PC-9 (cell line): ENCODE measurements at regions not wholly inside any gene's neighbourhood (a gene's known extent, or its start where the extent isn't known, plus 50 kb on each side); places are given as distances from the start of the nearest gene placed in this dataset.

Experiments used
- BruUV-seq: library from RNA; stranded (reverse); fragments of 400-500 nt; replicated peaks from 2 replicates; lab custom pipeline; 2021; lab: Mats Ljungman, UMichigan
- CTCF ChIA-PET: fragments of 300-600 bp; sonication (Branson Sonifier 250); formaldehyde crosslinking; loops from one replicate; lab custom pipeline; 2022; ENCODE audit warnings: antibody characterized with exemption; lab: Charles Lee
- POLR2A ChIA-PET: fragments of 300-600 bp; sonication (Branson Sonifier 250); formaldehyde crosslinking; loops from one replicate; lab custom pipeline; 2022; ENCODE audit warnings: antibody characterized with exemption; ENCODE audit not compliant: unreplicated experiment; lab: Charles Lee
- DNase-seq, 2 experiments: peaks; one replicate each; pipeline versions ENCODE4 v3.0.0 to v3.0.0-alpha.2; 2015 to 2022; ENCODE audit warnings: mixed read lengths in 1 of 2
- H2AFZ ChIP-seq: fragments of 200-600 bp; sonication (generic); 2 replicates; pipeline ENCODE4 v1.8.1; 2017; ENCODE audit warnings: antibody characterized with exemption
- H3F3A ChIP-seq: fragments of 200-600 bp; sonication (generic); 2 replicates; pipeline ENCODE4 v1.8.1; 2017; ENCODE audit warnings: antibody characterized with exemption, mild to moderate bottlenecking, low read depth; ENCODE audit not compliant: insufficient read depth
- H3K27ac ChIP-seq: fragments of 200-600 bp; sonication (generic); 2 replicates; pipeline ENCODE4 v1.6.1; 2016; ENCODE audit warnings: mixed run types
- H3K27me3 ChIP-seq: fragments of 200-600 bp; sonication (generic); 2 replicates; pipeline ENCODE4 v1.6.1; 2016; ENCODE audit warnings: low read depth, mixed run types; ENCODE audit not compliant: insufficient read depth
- H3K36me3 ChIP-seq: fragments of 200-600 bp; sonication (generic); 2 replicates; pipeline ENCODE4 v1.6.1; 2016; ENCODE audit warnings: low read depth, mixed run types
- H3K4me1 ChIP-seq: fragments of 200-600 bp; sonication (generic); replicated peaks from 2 replicates; pipeline ENCODE4 v1.6.1; 2016; ENCODE audit warnings: mixed run types; ENCODE audit not compliant: insufficient read depth
- H3K4me2 ChIP-seq: fragments of 200-600 bp; sonication (generic); 2 replicates; pipeline ENCODE4 v1.6.1; 2017; ENCODE audit warnings: mixed run types
- H3K4me3 ChIP-seq: fragments of 200-600 bp; sonication (generic); 2 replicates; pipeline ENCODE4 v1.6.1; 2016; ENCODE audit warnings: mixed run types
- H3K79me2 ChIP-seq: fragments of 200-600 bp; sonication (generic); 2 replicates; pipeline ENCODE4 v1.6.1; 2017; ENCODE audit warnings: low read depth, mixed run types
- H3K9me2 ChIP-seq: fragments of 200-600 bp; sonication (generic); 2 replicates; pipeline ENCODE4 v1.8.1; 2017; ENCODE audit warnings: mild to moderate bottlenecking; ENCODE audit not compliant: insufficient read depth
- H3K9me3 ChIP-seq: fragments of 200-600 bp; sonication (generic); 2 replicates; pipeline ENCODE4 v1.8.1; 2016; ENCODE audit warnings: low read depth; ENCODE audit not compliant: insufficient read depth
- H4K20me1 ChIP-seq: fragments of 200-600 bp; sonication (generic); 2 replicates; pipeline ENCODE4 v1.8.1; 2017; ENCODE audit not compliant: insufficient read depth
- EZH2 ChIP-seq: fragments of 200-600 bp; sonication (generic); IDR thresholded peaks from 2 replicates; pipeline ENCODE4 v1.8.0; 2017; ENCODE audit warnings: antibody characterized with exemption, low read depth
- intact Hi-C: fragments of 100-400 bp; cut with micrococcal nuclease; formaldehyde crosslinking; loops from one replicate; pipeline ENCODE4 v1.10.0; 2022; ENCODE audit not compliant: unreplicated experiment
- TF ChIP-seq, protein P1 (sequence below): fragments of 200-600 bp; sonication (generic); conservative IDR thresholded peaks from 2 replicates; pipeline ENCODE4 v1.6.1; 2017; ENCODE audit warnings: mixed run types, antibody characterized with exemption, mild to moderate bottlenecking, moderate library complexity

DNA sequence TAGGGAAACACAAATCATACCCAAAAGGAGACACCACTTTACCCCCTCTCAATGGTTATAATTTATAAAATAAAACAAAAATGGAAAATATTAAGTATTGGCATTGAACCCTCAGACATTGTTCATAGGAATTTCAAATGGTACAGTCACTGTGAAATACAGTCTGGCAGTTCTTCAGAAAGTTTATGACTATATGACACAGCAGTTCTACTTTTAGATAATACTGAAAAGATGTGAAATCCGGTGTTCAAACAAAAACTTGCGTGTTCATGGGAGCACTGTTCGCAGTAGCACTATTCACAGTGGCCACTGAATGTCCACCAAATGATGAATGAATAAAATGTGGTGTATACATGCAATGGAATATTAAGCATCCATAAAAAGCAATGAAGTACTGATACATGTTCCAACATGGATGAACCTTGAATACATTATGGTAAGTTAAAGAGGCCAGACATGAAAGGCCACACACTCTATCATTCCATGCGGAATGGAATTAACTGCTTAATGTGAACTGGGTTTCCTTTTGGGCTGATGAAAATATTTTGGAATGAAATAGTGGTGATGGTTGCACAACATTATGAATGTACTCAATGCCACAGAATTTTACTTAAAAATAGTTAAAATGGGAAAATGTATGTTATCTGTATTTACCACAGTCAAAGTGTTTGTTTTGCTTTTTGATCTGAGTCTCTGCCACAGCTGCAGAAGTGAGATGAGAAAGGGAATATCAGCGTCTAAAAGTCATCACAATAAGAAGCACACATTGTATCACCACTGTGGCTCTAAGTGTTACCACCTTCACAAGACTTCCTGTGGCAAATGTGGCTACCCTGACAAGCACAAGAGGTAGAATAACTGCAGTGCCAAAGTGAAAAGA, 864.6 kb downstream of the SUCLG1 start:
- no peaks in the 10 kb centered on the region for H4K20me1 ChIP-seq
- H3K27ac ChIP-seq: no peak overlapping the region
- no peaks in the 10 kb centered on the region for H3F3A ChIP-seq
- H2AFZ ChIP-seq: no peak overlapping the region
- H3K27me3 ChIP-seq: no peaks in the 10 kb centered on the region
- no peaks in the 10 kb centered on the region for H3K79me2 ChIP-seq
- BruUV-seq: no TSS peak
- H3K36me3 ChIP-seq: no peaks in the 10 kb centered on the region
- no peaks in the 10 kb centered on the region for H3K9me2 ChIP-seq
- no peak for DNase-seq
- no peaks in the 10 kb centered on the region for H3K4me1 ChIP-seq
- no peaks in the 10 kb centered on the region for H3K9me3 ChIP-seq
- ChIA-PET CTCF (no interaction called here), POLR2A (no interaction called here)
- TF ChIP-seq, protein P1, sequence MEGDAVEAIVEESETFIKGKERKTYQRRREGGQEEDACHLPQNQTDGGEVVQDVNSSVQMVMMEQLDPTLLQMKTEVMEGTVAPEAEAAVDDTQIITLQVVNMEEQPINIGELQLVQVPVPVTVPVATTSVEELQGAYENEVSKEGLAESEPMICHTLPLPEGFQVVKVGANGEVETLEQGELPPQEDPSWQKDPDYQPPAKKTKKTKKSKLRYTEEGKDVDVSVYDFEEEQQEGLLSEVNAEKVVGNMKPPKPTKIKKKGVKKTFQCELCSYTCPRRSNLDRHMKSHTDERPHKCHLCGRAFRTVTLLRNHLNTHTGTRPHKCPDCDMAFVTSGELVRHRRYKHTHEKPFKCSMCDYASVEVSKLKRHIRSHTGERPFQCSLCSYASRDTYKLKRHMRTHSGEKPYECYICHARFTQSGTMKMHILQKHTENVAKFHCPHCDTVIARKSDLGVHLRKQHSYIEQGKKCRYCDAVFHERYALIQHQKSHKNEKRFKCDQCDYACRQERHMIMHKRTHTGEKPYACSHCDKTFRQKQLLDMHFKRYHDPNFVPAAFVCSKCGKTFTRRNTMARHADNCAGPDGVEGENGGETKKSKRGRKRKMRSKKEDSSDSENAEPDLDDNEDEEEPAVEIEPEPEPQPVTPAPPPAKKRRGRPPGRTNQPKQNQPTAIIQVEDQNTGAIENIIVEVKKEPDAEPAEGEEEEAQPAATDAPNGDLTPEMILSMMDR: no peak
- TF ChIP-seq EZH2: no peak
- no peak overlapping the region for H3K4me2 ChIP-seq
- no peak overlapping the region for H3K4me3 ChIP-seq
- intact Hi-C loops: no loop called here

DNA sequence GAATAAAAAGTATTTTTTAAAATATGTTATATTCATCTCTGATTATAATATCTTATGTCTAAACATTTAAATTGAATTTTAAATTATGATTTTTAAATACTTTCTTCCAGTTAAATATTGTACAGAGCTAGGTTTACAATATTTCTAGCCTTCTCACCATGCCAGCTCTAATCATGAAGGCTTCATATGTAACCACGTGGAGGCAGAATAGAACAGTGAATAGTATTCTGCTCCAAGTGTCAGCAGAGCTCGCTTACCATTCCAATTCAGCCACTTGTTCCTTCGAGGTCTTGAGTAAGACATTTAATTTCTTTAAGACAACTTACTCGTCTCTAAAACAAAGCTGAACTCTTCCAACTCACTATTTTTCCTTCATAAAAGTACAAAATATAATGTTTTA, 871.8 kb downstream of the SUCLG1 start:
- Histone ChIP-seq H3K36me3 (no peaks in the 10 kb centered on the region), H3K27me3 (no peaks in the 10 kb centered on the region), H3K4me3 (no peak overlapping the region), H2AFZ (no peak overlapping the region), H4K20me1 (no peaks in the 10 kb centered on the region), H3F3A (no peaks in the 10 kb centered on the region), H3K4me2 (no peak overlapping the region), H3K79me2 (no peaks in the 10 kb centered on the region), H3K9me2 (no peaks in the 10 kb centered on the region), H3K4me1 (no peaks in the 10 kb centered on the region), H3K27ac (no peak overlapping the region), H3K9me3 (no peaks in the 10 kb centered on the region)
- ChIA-PET POLR2A (no interaction called here), CTCF (no interaction called here)
- intact Hi-C loops: no loop called here
- no TSS peak for BruUV-seq
- DNase-seq: no peak
- TF ChIP-seq, protein P1: no peak
- no peak for TF ChIP-seq EZH2

DNA sequence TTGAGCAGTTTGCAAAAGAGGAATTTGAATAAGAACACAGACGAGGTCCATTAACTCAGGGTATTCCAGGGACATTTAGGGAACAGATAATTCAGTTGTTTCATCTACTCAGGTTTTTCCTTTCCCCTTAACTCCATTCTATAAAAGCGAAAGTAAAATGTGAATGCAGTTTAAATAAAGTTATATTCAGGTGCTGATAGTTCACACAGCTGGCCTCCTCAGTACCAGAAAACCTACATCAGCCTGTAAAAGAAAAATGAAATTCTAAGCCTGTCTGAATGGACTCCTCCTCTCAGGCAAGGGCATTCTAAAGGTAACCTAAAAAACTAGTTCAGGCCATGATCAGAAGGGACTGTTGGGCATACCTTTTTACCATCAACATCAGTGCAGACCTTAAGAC, 873.8 kb downstream of the SUCLG1 start:
- Histone ChIP-seq H2AFZ (no peak overlapping the region), H3K27me3 (no peaks in the 10 kb centered on the region), H3K9me3 (no peaks in the 10 kb centered on the region), H3K4me3 (no peak overlapping the region), H3K36me3 (no peaks in the 10 kb centered on the region), H3K9me2 (no peaks in the 10 kb centered on the region), H3K79me2 (no peaks in the 10 kb centered on the region), H3F3A (no peaks in the 10 kb centered on the region), H3K4me2 (peak overlapping the region; percentile 26), H3K27ac (no peak overlapping the region), H3K4me1 (no peaks in the 10 kb centered on the region), H4K20me1 (no peaks in the 10 kb centered on the region)
- DNase-seq: no peak
- intact Hi-C loops: no loop called here
- BruUV-seq: no TSS peak
- POLR2A ChIA-PET: no interaction called here
- TF ChIP-seq, protein P1: no peak
- no peak for TF ChIP-seq EZH2
- CTCF ChIA-PET: no interaction called here
